Sigmoid colon (tissue), 4 donors: ENCODE measurements at regions not wholly inside any gene's neighbourhood (a gene's known extent, or its start where the extent isn't known, plus 50 kb on each side); places are given as distances from the start of the nearest gene placed in this dataset.

Experiments used
- POLR2AphosphoS5 ChIP-seq, 4 donors: sonication (generic); formaldehyde crosslinking; IDR thresholded peaks; one replicate each; pipeline ENCODE4 v1.6.1; 2017; ENCODE audit warnings: antibody characterized with exemption in 4 of 4
- TF ChIP-seq, protein P1 (sequence below), 4 experiments: fragments of 450-650 bp in 3 of 4; fragments of 200-600 bp in 1 of 4; IDR thresholded peaks; one replicate each; pipeline ENCODE4 v1.5.1; 2016 to 2019; ENCODE audit warnings: antibody characterized with exemption in 4 of 4, mild to moderate bottlenecking in 3 of 4, moderate library complexity in 2 of 4

DNA sequence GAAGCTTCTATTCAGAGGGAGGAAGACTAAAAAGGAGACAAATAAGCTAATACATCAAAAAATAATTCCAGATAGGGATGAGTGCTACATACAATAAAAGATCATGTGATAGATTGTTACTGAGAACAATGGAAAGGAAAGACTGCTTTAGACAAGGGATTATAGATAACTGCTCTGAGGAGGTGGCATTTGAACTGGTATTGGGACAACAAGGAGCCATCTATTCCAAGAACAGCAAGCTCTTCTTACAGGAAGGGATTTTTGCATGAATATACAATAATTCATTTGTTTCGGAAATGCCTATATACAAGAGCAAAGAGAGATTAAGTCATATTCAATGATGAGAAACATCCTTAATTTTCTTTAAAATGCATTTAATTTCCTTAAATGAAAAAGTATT, 540.5 kb upstream of the KLF12 start:
- TF ChIP-seq, protein P1, sequence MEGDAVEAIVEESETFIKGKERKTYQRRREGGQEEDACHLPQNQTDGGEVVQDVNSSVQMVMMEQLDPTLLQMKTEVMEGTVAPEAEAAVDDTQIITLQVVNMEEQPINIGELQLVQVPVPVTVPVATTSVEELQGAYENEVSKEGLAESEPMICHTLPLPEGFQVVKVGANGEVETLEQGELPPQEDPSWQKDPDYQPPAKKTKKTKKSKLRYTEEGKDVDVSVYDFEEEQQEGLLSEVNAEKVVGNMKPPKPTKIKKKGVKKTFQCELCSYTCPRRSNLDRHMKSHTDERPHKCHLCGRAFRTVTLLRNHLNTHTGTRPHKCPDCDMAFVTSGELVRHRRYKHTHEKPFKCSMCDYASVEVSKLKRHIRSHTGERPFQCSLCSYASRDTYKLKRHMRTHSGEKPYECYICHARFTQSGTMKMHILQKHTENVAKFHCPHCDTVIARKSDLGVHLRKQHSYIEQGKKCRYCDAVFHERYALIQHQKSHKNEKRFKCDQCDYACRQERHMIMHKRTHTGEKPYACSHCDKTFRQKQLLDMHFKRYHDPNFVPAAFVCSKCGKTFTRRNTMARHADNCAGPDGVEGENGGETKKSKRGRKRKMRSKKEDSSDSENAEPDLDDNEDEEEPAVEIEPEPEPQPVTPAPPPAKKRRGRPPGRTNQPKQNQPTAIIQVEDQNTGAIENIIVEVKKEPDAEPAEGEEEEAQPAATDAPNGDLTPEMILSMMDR (IDR thresholded peaks at IDR 0.05), result no peak
- no peak for TF ChIP-seq POLR2AphosphoS5 (IDR thresholded peaks at IDR 0.05)
